GF-D8 (cell line): ENCODE measurements at regions not wholly inside any gene's neighbourhood (a gene's known extent, or its start where the extent isn't known, plus 50 kb on each side); places are given as distances from the start of the nearest gene placed in this dataset.
"Not testable (repeated sequence)": the region's sequence is repeated elsewhere in the genome, so short reads cannot be mapped to it uniquely, and the experiment has no call there.

Experiments
- DNase-seq: peaks from one replicate; lab custom pipeline; 2025; lab: John Stamatoyannopoulos, UW

DNA sequence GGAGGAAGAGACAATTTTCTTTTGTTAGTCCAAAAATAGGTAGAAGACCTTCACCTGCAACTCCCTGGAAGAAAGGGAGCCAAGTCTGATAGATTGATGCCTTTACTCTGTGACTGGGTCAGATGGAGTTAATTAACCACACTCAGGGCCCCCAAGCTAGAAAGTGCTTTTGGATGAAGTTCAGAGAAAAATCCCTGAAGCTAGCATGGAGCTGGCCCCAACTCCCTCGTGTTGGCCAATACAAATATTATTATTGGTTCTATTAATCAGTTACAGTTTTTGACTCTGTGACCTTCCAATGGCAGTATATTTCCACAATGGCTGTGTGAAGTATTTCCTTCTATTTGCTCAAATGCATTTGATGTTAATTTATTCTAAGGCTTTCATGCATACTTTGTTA, 1753.5 kb downstream of the EFNA5 start:
- no peak for DNase-seq

DNA sequence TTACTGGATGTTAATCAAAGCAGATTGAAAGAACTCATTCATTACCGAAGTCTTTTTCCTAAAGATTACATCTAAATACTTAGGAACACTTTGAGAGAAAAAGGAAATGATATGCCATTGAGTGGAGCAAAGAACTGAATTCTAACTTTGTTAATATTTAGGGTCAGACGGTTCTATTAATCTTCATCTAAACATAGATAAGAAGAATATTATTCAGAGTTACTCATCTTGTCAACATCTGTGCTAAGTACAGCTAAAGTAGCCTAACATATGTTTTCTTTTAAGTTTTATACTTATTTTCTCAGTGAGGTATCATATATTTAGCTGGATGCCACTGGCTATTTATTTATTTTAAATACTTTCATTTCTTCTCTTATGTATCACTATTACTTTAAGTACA, 1763.7 kb downstream of the EFNA5 start:
- DNase-seq = no peak

DNA sequence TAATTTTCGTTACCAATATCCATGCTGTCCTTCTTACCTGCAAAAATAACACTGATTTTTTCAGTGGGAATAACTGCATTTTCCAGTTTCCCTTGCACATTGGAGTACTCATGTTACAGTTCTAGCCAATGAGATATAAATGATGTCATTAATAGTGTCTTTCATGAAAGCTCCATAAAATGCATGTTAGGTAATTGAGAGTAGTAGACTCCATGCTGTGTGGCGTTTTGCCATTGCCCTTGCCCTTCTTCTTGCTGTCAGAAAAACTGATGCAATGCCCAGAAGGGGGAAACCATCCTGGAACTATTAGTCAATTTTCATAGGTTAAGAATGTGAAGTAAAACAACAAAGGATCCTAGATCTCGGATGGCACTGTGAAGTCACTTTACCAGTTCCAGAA, 1765.3 kb downstream of the EFNA5 start:
- DNase-seq = no peak

DNA sequence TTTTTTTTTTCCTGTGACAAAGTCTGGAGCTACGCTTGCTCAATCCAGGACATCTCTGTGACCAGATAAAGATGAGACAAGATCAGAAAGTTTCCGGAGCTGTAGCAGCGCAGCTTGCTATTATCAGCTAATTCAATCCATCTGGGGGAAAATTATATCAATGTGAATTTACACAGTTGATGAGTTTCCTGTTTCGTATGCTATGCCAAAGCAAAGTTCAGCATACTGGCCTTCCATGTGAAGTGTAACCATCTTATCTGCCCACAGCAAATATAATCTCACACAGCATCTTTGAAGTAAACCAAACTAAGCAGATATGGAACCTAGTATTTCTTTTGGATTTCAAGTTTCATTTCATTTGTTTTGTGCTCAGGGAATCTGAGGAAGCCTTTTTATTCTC, 1767.7 kb downstream of the EFNA5 start:
- no peak for DNase-seq

DNA sequence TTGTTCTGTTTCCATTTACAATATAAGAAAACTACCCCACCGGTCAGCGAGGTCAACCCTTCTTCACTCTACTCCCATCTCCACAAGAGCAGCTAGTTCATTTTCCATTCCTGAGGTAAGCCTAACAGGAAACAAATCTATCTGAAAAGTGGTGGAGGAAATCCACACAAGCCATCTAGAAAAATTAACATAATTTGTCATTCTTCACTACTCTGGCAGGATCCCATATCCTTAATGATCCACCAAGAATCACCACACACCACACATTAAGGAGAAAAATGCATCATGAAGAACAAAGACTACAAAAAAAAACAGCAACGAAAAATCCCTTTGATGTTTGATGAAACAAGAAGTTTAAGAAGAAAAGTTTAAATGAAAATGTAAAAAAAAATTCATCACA, 1771.0 kb downstream of the EFNA5 start:
- no peak for DNase-seq

DNA sequence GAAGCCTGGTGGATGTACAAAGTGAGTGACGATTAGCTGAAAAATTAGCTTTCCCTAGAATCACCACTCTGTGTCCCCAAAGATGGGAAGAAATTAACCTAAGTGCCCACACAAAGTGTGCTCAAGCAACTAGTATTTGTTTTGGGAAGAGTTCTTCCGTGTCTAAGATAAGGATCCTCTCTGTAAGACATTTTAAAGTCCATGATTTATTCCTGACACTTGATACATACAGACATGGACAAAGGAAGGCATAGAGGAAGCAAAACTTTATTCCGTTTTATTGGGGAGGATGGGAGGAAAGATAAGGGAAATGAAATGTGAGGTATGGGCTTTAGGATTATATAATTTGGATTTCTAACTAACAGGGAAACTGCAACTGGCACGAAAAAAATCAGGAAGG, 1772.6 kb downstream of the EFNA5 start:
- DNase-seq = no peak

DNA sequence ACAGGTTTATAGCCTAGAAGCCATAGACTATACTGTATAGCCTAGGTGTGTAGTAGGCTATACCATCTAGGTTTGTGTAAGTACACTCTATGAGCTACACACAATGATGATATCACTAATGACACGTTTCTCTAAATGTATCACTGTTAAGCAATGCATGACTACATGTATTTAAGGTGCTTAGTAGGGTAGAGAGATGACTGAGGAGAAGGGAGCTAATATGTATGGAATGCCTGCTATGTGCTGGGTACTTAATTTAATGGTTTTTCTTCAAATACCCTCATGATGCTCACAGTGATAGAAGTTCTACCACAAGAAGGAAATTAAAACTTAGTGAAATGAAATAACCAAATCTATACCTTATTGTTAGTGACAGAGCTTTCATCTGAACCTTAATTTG, 1785.5 kb downstream of the EFNA5 start:
- no peak for DNase-seq

DNA sequence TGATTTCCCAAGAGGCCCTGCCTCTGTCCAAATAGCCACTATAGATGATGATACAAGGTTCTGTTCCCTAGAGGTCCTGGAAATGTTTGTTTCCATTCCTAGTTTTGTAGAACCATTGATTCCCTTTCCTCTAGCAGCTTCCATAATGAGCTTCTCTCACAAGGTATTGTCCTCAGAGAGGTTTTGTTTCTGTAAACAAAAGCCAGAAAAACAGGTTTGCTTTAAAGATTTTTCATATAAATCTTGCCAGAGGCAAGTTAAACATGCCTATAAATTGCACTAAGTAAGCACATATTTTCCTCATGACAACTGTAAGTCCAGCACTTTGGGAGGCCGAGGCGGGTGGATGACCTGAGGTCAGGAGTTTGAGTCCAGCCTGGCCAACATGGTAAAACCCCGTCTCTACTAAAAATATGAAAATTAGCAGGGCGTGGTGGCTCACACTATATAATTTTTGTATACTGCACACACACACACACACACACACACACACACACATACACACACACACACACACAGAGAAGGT, 1787.7 kb downstream of the EFNA5 start:
- DNase-seq = no peak

DNA sequence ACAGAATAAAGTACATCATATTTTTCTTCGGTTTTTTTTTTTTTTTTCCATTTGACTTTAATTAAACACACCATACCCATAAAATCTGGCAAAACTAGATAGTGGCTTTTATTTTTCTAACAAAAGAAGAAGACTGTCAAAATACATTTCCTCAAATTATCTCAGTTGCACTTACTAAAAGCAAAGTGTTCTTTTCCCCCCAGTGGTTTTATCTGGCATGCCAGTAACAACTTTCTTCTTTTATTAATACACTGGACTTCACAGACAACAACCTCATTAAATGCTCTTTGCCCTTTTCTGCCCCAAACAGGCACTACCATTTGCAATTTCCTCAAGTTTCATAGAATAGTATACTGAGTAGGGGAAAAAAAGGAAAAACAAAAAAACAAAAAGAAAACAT, 1792.3 kb downstream of the EFNA5 start:
- no peak for DNase-seq

DNA sequence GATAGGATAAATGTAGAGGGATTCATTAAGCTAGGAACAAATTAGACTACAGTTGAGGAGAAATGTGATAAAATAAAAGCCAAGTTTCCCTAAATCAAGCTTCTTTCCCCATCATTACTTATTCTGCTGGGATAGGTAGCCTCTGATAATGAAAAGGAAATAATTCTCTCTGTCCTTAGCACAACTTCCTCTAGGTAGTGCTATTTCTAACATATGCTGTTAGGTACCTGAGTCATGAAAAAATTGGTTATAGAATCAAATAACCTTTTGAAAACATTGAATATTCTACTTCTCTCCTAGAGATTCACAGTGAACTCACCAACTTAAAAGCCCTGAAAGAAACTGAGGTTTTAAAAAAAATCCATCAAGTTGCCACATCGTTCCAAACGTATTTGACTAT, 1793.1 kb downstream of the EFNA5 start:
- no peak for DNase-seq

DNA sequence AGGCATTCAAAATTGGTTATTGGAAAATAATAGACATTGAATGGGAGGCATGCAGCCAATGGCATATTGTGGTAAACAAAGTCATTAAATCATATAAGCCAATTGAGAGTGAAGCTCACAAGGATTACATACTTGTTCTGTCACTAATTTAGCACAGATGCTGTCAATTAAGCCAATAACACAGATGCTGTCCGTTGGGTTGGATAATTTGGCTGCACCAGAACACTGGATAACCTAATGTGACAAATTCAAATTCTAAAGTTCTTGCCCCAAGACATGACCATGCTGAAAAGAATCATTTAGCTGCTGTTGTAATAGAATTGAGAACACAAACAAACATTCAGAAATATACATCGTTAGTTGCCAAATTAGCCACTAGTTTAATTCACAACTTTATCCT, 1796.4 kb downstream of the EFNA5 start:
- DNase-seq = no peak

DNA sequence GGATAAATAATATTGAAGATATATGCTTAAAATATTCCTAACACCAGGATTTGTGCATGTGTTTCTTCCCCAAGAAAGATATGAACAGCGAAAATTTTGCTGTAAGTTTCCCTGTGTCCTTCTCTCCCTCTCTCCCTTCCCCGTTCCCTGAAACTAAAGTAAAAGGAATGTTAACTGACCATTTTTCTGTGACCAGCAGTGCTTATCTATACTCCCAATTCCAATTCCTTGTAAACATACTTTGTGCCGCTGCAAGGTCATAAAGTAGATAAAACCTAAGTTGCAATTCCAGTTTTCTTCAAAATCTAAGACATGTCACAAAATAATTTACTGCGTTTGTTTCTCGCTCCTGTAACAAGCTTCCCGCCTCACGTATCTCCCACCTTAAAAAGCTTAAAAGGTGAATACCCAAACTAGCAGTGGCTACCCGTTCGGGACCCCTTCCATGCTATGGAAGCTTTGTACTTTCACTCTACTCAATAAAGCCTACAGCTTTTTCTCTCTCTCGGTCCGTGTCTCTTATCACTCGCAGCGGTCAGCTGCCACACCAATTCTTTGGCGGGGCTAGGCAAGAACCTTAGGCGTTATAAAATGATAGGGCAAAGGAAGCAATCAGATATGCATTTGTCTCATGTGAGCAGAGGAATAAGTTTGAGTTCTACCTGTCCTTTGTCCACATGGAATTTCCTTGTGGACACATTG, 1798.0 kb downstream of the EFNA5 start:
- no peak for DNase-seq

DNA sequence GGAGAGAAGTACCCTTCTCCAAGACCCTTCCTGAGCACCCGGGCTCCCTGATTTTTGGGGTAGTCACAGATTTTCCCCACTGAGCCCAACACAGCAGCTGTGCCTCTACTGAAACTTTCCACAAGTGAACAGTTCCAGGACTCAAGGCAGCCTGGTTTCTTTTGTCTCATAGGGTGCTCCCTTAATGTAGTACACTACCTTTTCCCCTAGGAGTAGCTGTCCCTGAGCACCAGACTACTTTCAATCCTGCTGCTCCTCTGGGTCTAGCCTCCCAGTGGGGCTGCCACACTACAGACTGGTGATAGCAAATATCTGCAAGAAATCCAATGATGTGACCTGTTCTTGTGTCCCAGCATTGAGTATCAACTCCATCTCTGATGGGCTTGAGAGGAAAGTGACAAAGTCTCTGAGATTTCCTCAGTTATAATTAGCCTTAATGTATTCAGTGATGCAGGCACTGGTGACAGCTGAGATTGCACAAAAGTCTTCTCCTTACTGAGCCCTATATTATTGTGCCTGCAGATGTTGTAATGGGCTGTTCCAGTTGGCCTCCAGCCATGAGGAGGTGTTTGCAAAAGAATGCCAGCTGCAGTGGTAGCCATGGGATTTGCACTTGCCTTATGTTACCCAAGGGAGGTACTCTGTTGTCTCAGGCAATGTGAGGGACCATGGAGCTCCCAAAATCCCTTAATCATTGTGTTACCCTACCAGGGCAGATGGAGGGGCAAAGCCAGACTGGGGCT, 1802.5 kb downstream of the EFNA5 start:
- no peak for DNase-seq

DNA sequence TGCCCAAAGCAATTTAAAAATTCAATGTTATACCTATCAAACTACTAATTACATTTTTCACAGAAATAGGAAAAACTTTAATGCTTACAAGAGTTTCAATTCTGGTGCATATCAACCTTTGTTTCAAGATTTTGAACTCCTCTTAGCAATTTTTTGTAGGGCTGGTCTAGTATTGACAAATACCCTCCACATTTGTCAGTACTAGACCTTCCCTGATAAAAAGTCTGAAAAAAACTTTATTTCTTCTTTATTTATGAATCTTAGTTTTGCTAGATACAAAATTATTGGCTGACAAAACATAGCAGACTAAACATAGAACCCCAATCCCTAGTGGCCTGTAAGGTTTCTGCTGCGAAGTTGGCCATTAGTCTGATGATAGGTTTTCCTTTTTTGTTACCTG, 1804.9 kb downstream of the EFNA5 start:
- no peak for DNase-seq

DNA sequence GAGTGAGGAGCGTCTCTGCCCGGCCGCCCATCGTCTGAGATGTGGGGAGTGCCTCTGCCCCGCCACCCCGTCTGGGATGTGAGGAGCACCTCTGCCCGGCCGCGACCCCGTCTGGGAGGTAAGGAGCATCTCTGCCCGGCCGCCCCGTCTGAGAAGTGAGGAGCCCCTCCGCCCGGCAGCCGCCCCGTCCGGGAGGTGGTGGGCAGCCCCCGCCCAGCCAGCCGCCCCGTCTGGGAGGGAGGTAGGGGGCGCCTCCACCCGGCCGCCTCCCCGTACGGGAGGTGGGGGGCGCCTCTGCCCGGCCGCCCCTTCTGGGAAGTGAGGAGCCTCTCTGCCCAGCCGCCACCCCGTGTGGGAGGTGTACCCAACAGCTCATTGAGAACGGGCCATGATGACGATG, 1811.4 kb downstream of the EFNA5 start:
- not testable (repeated sequence) for DNase-seq

DNA sequence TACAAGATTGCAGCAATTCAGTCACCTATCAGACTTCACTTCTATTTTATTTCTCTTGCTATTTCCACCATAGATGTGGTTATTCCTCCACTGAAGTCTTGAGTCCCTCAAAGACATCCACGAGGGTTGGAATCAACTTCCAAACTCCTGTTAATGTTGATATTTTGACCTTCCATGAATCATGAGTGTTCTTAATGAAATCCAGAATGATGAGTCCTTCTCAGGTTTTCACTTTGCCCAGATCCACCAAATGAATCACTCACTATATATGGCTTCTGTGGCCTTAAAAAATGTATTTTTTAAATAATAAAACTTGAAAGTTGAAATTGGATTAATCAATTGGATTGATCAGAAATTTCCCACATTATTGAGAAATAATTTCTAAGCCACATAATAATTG, 1821.0 kb downstream of the EFNA5 start:
- no peak for DNase-seq

DNA sequence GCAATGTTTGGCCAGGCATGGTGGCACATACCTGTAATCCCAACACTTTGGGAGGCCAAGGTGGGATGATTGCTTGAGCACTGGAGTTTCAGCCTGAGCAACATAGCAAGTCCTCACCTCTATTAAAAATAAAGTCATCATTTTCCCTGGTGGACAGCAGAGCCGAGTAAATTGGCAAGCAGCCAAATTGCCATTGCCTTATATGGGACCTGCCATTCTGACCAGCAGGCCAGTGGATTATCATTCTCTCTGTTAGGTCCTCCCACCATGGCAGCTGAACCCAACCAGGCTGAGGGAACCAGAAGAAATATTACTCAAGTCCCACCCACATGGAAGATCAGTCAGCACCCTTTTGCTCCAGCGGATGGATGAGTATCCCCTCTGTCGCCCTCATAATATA, 1829.9 kb downstream of the EFNA5 start:
- no peak for DNase-seq

DNA sequence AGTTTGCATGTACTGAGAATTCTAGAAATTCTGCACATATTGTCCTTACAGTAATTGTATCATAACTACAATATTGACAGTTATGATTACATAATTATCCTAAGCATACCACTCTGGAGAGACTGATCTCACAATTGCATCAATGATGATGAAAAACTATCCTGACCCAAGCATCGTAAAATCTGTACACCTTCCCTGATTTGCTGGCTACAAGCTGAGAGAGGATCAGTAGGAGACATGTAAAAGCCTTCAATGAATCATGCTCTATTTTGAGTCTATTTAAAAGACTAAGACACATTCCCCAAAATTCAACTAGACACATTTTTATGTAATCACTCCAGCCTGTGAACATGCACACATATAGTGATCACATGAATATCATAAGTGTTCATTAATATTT, 1833.8 kb downstream of the EFNA5 start:
- DNase-seq = no peak

DNA sequence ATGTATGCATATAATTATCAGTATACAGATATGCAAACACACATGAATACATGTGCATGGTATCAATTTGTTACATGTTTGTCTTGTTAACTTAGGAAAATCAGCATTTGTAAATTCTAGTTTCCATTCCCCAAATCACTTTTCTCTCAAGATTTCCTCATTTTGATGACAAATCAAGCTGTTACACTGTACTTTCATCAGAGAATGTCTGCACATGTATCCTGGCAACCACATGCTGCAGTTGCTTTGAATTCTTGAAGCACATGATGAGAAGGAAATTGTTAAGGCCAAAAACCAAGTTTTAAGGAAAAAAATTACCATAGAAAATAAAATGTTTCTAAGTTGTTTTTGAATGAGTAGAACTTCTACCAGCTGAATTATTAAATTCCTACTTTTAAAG, 1834.5 kb downstream of the EFNA5 start:
- no peak for DNase-seq

DNA sequence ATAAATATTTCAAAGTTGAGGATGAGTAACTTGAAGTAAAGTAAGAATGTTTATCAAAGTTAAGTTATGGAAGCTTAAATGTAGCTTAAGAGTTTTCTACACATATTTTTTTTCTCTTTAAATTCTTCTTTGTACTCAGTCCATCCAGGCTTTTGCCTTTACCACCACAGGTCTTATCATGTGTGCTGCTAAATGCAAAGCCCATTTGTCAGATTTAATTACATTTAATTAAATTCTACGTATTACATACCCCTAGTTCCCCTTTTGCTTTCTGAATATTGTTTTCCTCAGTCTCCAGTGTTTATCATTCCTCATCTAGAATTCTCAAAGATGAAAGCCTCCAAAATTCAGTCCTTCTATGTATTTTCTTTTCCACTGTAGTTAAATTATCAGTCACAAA, 1841.9 kb downstream of the EFNA5 start:
- DNase-seq = no peak

DNA sequence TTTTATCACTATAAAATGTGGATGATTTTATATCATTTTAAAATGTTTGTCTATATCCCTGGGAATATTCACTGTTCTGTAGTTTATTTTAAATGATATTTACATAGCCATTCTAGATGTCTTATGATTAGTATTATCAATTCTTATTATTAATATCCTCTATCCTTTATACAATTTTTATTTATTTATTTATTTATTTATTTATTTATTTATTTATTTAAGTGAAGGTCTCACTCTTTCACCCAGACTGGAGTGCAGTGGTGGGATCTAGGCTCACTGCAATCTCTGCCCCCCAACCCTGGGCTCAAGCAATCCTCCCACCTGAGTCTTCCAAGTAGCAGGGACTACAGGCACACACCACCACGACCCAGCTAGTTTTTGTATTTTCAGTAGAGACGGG, 1848.9 kb downstream of the EFNA5 start:
- DNase-seq = no peak

DNA sequence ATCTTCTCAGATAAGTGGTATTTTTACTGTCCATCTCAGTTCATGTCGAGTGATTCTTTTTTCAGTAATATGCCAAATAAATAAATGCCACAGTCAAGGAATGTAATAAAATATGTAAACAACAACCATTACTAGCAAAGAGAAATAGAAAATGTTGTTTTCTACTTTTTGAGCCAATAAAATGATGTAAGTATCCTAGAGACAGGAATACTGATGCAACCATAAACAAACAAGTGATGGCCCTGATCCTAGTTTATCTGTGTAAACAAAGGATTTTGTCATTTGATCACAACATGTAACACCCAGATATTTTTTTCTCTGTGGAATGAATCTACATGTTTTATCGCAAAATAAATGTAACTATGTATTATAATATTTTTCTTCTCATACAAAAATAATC, 1852.8 kb downstream of the EFNA5 start:
- no peak for DNase-seq

DNA sequence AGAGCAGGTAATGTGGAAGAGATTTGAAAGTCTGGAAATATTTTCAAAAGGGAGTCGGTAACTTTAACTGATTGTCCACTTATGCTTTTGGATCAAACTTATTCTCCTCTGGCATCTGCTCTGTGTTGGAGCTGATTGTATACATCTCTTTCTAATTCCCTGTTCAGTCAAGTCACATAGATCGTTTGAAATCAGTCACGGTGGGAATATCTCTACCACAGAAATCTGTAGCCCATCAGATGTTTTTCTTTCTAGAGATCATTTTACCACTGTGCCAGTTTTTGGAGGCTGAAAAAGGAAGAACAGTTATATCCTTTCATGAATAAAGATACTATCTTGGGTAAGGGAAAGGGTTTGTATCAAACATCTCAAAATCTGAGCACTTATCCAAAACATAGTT, 1853.3 kb downstream of the EFNA5 start:
- no peak for DNase-seq

DNA sequence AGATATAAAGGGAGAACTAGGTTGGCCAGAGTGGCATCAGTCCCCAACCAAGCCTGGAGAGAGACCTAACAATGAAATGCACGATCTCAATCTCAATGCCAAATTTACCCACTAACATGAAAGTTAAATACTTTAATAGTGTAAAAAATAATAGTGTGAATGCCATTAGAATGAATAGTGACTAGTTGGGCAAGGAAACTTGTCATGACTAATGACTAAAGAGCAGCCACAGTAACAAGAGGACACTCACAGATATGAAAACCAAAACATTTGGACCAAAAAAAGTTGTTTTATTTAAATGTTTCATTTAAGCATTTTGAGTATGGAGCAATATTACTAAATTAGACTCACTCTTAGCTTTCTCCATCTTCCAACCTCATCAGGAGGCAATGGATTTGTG, 1853.8 kb downstream of the EFNA5 start:
- DNase-seq = no peak
